Activated CD8-positive, alpha-beta memory T cell treated with anti-CD3 and anti-CD28 coated beads, Interleukin-2, amount 10 ng/mL, durations not matched to agents 7 days and 5 days (primary cell): ENCODE measurements at regions not wholly inside any gene's neighbourhood (a gene's known extent, or its start where the extent isn't known, plus 50 kb on each side); places are given as distances from the start of the nearest gene placed in this dataset.

Experiments
- ATAC-seq: fragments of 150-1000 bp; cut with Tn5 transposase; one replicate; pipeline ENCODE4 v1.10.0; 2021; ENCODE audit warnings: moderate library complexity
- CTCF ChIA-PET: fragments of 350-600 bp; sonication (Branson Sonifier 250); formaldehyde crosslinking; loops from one replicate; lab custom pipeline; 2021; ENCODE audit warnings: antibody characterized with exemption; lab: Charles Lee
- DNase-seq: peaks from one replicate; pipeline ENCODE4 v3.0.0-alpha.2; 2020
- H3K27ac Mint-ChIP-seq: one replicate; pipeline ENCODE4 v1.8.0; 2021; ENCODE audit warnings: mild to moderate bottlenecking, mixed read lengths
- H3K27me3 Mint-ChIP-seq: one replicate; pipeline ENCODE4 v1.8.0; 2021; ENCODE audit warnings: mixed read lengths
- H3K36me3 Mint-ChIP-seq: one replicate; pipeline ENCODE4 v1.8.0; 2021; ENCODE audit warnings: mild to moderate bottlenecking, mixed read lengths
- H3K4me1 Mint-ChIP-seq: one replicate; pipeline ENCODE4 v1.8.0; 2021; ENCODE audit warnings: mixed read lengths
- H3K4me3 Mint-ChIP-seq: one replicate; pipeline ENCODE4 v1.8.0; 2021; ENCODE audit warnings: mild to moderate bottlenecking, moderate library complexity, mixed read lengths
- H3K9me3 Mint-ChIP-seq: one replicate; pipeline ENCODE4 v1.8.0; 2022; ENCODE audit warnings: low read depth, mixed read lengths

DNA sequence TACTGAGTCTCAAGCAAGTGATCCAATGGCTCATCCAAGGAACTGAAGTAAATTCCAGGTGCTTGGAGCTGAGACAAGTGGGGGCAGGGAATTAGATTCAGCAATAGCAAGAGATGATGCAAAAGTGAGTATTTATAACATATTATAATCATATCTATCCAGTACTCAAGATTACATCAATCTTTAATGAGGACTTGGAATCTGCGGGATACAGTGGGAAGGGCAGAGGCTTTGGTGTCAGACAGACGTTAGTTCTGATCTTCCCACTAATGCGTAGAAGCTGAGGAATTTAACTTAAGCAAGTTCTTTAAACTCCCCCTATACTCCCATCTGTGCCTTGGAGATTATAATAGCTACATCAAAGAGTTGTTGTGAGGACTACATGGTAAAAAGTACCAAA lies 143.4 kb upstream of the NWD2 start:
- H3K4me3 Mint-ChIP-seq, result no peak overlapping the region
- no peaks in the 10 kb centered on the region for H3K9me3 Mint-ChIP-seq
- no peaks in the 10 kb centered on the region for H3K4me1 Mint-ChIP-seq
- ATAC-seq, result no peak
- no peaks in the 10 kb centered on the region for H3K36me3 Mint-ChIP-seq
- no peaks in the 10 kb centered on the region for H3K27me3 Mint-ChIP-seq
- CTCF ChIA-PET, result no interaction called here
- DNase-seq, result no peak
- no peak overlapping the region for H3K27ac Mint-ChIP-seq

DNA sequence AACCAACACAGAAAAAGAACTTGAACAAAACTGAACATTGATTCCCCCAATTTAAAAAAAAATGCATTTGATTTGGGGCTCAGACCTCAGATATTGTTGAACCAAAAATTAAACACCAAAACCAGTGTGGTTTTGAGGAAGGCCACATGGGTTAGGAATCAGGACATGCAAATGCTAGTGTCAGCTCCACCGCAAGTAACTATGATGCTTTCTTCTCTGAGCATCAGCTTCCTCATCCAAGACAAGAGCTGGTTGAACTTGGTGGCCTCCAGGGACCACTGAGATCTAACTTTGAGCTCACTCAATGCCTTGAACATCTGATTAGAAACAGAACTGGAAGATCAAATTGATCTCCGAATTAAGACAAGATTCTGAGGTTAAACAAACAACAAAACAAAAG lies 142.9 kb upstream of the NWD2 start:
- no peaks in the 10 kb centered on the region for H3K36me3 Mint-ChIP-seq
- no peak overlapping the region for H3K4me3 Mint-ChIP-seq
- no peak for ATAC-seq
- H3K4me1 Mint-ChIP-seq, result no peaks in the 10 kb centered on the region
- no peaks in the 10 kb centered on the region for H3K9me3 Mint-ChIP-seq
- CTCF ChIA-PET, result no interaction called here
- H3K27ac Mint-ChIP-seq, result no peak overlapping the region
- DNase-seq, result no peak
- H3K27me3 Mint-ChIP-seq, result no peaks in the 10 kb centered on the region

DNA sequence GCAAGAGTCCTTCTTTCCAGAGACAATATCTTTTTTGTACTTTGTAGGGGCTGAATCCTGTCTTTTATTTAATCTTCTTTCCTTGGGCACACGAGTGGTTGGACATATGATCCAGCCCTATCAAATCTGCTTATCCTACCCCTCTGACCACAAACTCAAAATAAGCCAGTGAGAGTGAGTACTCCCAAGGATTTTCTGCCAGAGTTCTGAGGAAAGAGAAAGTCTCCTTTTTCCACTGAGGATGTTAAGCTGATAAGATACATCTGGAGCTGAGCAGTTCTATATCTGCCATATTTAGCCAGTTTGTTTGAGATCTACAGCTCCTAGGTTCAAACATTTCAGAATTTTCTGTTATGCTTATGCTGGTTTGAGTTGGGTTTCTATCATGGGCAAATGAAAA lies 134.8 kb upstream of the NWD2 start:
- Mint-ChIP-seq H3K36me3 (no peaks in the 10 kb centered on the region), H3K4me1 (no peaks in the 10 kb centered on the region), H3K4me3 (no peak overlapping the region), H3K27ac (no peak overlapping the region), H3K9me3 (peaks cover under 1% of the 10 kb centered on the region), H3K27me3 (no peaks in the 10 kb centered on the region)
- CTCF ChIA-PET, result no interaction called here
- no peak for DNase-seq
- ATAC-seq, result no peak

GRCh38 chr4:37124800-37125199 lies 119.7 kb upstream of the NWD2 start:
- H3K4me1 Mint-ChIP-seq, result no peaks in the 10 kb centered on the region
- DNase-seq (no peak), ATAC-seq (no peak)
- H3K4me3 Mint-ChIP-seq, result no peak overlapping the region
- H3K27me3 Mint-ChIP-seq, result no peaks in the 10 kb centered on the region
- CTCF ChIA-PET, result interaction anchor here (1.6 kb wide), 1 partner anchor 287 kb away, joined by 3 read pairs; no protein-coding TSS in a partner anchor
- no peak overlapping the region for H3K27ac Mint-ChIP-seq
- peaks cover 2% of the 10 kb centered on the region for H3K9me3 Mint-ChIP-seq
- no peaks in the 10 kb centered on the region for H3K36me3 Mint-ChIP-seq

GRCh38 chr4:37126051-37126450 lies 118.5 kb upstream of the NWD2 start:
- ATAC-seq (no peak), DNase-seq (no peak)
- H3K9me3 Mint-ChIP-seq, result peaks cover 2% of the 10 kb centered on the region
- H3K27me3 Mint-ChIP-seq, result no peaks in the 10 kb centered on the region
- H3K4me1 Mint-ChIP-seq, result no peaks in the 10 kb centered on the region
- H3K4me3 Mint-ChIP-seq, result no peak overlapping the region
- no peak overlapping the region for H3K27ac Mint-ChIP-seq
- CTCF ChIA-PET, result no interaction called here
- no peaks in the 10 kb centered on the region for H3K36me3 Mint-ChIP-seq

DNA sequence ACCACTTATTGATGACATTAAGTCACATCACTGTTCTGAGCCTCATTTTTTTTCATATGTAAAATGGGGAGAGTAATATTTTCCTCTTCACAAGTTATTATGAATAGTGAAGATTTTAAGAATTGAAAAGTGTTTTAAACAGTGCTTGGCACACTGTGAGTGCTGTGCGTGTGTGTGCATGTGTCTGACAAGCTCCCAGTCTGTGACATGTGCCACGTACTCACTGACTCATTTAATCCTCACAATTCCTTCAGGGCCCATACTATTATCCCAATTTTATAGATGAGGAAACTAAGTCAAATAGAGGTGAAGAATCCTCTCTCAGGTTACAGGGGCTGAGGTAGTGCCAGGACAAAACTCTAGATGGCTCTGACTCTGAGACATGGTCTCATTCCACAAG lies 114.1 kb upstream of the NWD2 start:
- Mint-ChIP-seq H3K27ac (no peak overlapping the region), H3K4me1 (no peaks in the 10 kb centered on the region), H3K36me3 (no peaks in the 10 kb centered on the region), H3K4me3 (no peak overlapping the region), H3K9me3 (no peaks in the 10 kb centered on the region), H3K27me3 (no peaks in the 10 kb centered on the region)
- no peak for DNase-seq
- CTCF ChIA-PET, result no interaction called here
- no peak for ATAC-seq

DNA sequence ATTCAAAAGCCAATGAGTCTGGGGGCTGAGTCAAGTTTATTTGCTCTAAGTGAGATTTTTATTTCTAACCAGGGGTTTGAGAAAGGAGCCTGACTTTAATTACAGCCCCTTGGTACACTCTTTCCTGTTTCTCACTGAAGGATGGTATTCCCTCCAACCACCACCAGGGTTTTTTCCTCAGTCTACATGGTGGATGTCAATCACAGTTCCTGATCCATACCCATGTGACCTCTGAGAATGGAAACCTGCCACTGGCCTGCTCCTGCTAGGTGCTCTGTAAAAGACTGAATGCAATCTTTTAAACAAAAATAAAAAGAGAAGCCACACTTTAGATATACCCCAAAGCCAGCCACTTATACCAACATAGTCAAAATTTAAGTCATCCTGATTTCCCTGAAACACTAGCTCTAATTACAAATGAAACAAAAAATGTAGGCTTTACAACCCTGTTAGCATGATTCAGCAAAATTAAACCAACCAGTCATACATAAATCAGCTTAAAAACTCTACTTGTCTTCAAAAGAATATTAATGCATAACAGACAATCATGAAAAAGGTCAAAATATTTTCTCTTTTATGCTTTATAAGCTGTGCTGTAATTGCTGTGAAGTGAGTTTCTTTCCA lies 112.1 kb upstream of the NWD2 start:
- no peak overlapping the region for H3K27ac Mint-ChIP-seq
- no peaks in the 10 kb centered on the region for H3K4me1 Mint-ChIP-seq
- no peaks in the 10 kb centered on the region for H3K27me3 Mint-ChIP-seq
- CTCF ChIA-PET, result interaction anchor here (1.1 kb wide), 1 partner anchor 11 kb away, joined by 3 read pairs; no protein-coding TSS in a partner anchor
- DNase-seq (no peak), ATAC-seq (no peak)
- no peaks in the 10 kb centered on the region for H3K36me3 Mint-ChIP-seq
- no peak overlapping the region for H3K4me3 Mint-ChIP-seq
- H3K9me3 Mint-ChIP-seq, result no peaks in the 10 kb centered on the region

DNA sequence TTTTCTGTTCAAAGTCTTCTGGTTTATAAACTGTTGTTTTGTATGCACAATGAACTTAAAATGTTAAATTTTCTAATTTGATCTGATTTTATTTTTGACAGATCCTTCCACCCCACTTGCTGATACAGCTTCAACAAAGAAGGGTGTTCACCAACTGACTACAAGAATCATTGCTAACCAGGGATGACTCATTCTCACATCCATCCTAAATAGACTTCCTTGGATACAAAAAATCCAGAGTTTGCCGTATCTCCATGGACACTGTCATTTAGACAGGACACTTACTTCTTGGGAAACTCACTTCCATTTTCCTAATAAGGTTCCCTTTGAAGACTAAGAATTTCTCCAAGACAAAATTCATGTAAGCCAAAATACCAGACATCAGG lies 111.6 kb upstream of the NWD2 start:
- H3K9me3 Mint-ChIP-seq, result no peaks in the 10 kb centered on the region
- ATAC-seq (no peak), DNase-seq (no peak)
- no peak overlapping the region for H3K27ac Mint-ChIP-seq
- H3K4me3 Mint-ChIP-seq, result no peak overlapping the region
- CTCF ChIA-PET, result interaction anchor here (1.1 kb wide), 1 partner anchor 10 kb away, joined by 3 read pairs; no protein-coding TSS in a partner anchor
- no peaks in the 10 kb centered on the region for H3K27me3 Mint-ChIP-seq
- H3K36me3 Mint-ChIP-seq, result no peaks in the 10 kb centered on the region
- H3K4me1 Mint-ChIP-seq, result no peaks in the 10 kb centered on the region

DNA sequence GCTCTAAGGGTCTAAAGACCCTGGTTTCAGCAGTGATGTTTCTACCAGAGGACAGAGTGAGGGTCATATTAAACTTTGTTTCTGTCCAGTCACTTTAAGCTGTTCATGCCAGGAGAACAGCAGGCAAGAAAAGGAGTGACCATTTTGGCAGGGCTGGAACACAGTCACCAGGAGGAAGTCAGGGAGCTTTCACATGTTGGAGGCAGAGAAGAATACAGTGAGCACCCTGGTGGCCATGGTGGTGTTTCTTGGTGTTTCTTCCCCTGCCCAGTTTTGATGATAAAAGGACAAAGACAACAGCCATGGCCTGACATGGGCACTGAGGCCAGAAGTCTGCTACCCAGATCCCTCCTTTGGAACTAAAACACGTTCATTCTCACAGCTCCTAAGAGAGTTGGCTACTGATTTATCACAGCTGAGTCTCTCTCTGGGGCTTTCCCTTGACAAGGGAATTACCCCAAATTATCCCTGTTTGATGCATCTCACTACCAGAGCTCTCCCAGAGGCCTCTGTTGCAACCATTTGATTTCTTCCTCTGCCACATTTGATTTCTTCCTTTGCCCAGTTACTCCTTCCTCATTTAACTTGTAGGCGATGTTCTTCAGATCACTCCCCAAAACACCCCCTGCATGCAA lies 106.4 kb upstream of the NWD2 start:
- ATAC-seq, result no peak
- CTCF ChIA-PET, result no interaction called here
- H3K4me3 Mint-ChIP-seq, result no peak overlapping the region

GRCh38 chr4:37138789-37139188 lies 105.8 kb upstream of the NWD2 start:
- no peaks in the 10 kb centered on the region for H3K27me3 Mint-ChIP-seq
- ATAC-seq, result no peak
- CTCF ChIA-PET, result no interaction called here
- no peaks in the 10 kb centered on the region for H3K4me1 Mint-ChIP-seq
- no peaks in the 10 kb centered on the region for H3K9me3 Mint-ChIP-seq
- H3K36me3 Mint-ChIP-seq, result no peaks in the 10 kb centered on the region
- DNase-seq, result no peak
- H3K4me3 Mint-ChIP-seq, result no peak overlapping the region
- H3K27ac Mint-ChIP-seq, result no peak overlapping the region

More for the DNA sequence above, 106.4 kb upstream of the NWD2 start:
- DNase-seq, result no peak
- Mint-ChIP-seq H3K9me3 (no peaks in the 10 kb centered on the region), H3K27ac (no peak overlapping the region), H3K27me3 (no peaks in the 10 kb centered on the region), H3K36me3 (no peaks in the 10 kb centered on the region), H3K4me1 (no peaks in the 10 kb centered on the region)

DNA sequence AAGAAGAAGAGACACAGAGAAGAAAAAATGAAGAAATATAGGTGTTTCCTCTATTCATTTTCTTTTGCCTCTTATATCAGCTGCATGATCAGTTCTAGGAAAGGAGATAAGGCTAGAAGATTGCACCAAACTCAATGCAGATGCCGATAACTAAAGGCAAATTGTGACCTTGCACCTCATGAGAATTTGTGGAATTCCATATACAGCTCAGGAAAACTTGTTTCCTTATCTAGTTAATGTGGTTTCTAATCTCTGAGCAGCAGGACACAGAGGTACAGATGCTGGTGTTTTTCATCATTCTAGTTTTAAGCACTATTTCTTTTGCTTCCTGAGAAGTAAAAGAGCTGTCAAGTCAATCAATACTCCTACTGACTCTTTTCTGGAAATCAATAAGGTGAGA lies 104.6 kb upstream of the NWD2 start:
- no peak for DNase-seq
- Mint-ChIP-seq H3K36me3 (no peaks in the 10 kb centered on the region), H3K4me3 (no peak overlapping the region), H3K27ac (no peak overlapping the region), H3K27me3 (no peaks in the 10 kb centered on the region), H3K4me1 (no peaks in the 10 kb centered on the region), H3K9me3 (no peaks in the 10 kb centered on the region)
- no peak for ATAC-seq
- CTCF ChIA-PET, result no interaction called here

DNA sequence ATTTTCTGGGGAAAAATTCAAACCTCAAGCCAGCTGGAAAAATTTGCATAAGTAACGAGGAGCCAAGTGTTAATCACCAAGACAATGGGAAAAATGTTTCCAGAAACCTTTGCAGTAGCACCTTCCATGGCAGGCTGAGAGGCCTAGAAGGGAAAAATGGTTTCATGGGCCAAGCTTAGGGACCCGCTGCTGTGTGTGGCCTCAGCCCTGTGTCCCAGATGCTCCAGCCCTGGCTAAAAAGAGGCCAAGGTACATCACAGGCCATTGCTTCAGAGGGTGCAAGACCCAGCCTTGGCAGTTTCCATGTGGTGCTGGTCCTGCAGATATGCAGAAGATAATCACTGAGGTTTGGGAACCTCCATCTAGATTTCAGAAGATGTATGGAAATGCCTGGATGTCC lies 98.3 kb upstream of the NWD2 start:
- no peak overlapping the region for H3K27ac Mint-ChIP-seq
- H3K36me3 Mint-ChIP-seq, result no peaks in the 10 kb centered on the region
- ATAC-seq, result no peak
- DNase-seq, result no peak
- CTCF ChIA-PET, result no interaction called here
- no peak overlapping the region for H3K4me3 Mint-ChIP-seq
- no peaks in the 10 kb centered on the region for H3K27me3 Mint-ChIP-seq
- H3K9me3 Mint-ChIP-seq, result no peaks in the 10 kb centered on the region
- no peaks in the 10 kb centered on the region for H3K4me1 Mint-ChIP-seq

DNA sequence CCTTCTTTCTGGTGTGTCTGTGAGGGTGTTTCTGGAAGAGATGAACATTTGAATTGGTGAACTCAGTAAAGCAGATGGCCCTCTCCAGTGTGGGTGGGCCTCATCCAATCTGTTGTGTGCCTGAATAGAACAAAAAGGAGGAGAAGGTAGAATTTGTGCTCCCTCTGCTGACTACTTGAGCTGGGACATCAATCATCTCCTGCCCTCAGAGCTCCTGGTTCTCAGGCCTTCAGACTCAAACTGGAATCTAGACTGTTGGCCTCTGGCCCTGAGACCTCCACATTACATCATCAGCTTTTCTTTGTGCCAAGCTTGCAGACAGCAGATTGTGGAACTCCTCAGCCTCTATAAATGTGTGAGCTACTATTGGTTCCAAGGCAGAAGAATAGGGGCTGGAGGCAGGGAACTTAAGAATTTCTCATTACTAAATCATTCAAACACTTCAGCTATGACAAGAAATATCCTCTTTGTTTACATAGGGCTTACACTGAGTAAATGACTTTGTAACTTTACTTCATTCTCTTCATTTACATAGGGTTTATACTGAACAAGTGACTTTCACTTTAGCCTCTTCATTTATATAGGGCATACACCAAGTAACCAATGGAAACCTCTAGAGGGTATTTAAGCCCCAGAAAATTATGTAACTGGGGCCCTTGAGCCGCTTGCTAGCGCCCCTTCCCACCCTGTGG lies 86.9 kb upstream of the NWD2 start:
- Mint-ChIP-seq H3K27me3 (no peaks in the 10 kb centered on the region), H3K4me1 (no peaks in the 10 kb centered on the region), H3K9me3 (peaks cover 2% of the 10 kb centered on the region), H3K4me3 (no peak overlapping the region), H3K36me3 (no peaks in the 10 kb centered on the region), H3K27ac (no peak overlapping the region)
- DNase-seq, result no peak
- CTCF ChIA-PET, result no interaction called here
- no peak for ATAC-seq

- H3K4me1 Mint-ChIP-seq, result no peaks in the 10 kb centered on the region
- H3K27me3 Mint-ChIP-seq, result no peaks in the 10 kb centered on the region
- CTCF ChIA-PET, result no interaction called here
- ATAC-seq, result no peak
- no peaks in the 10 kb centered on the region for H3K9me3 Mint-ChIP-seq
- H3K36me3 Mint-ChIP-seq, result no peaks in the 10 kb centered on the region
- H3K4me3 Mint-ChIP-seq, result no peak overlapping the region
- DNase-seq, result no peak
- H3K27ac Mint-ChIP-seq, result no peak overlapping the region
Observed at GRCh38 chr4:37160653-37161052, 83.9 kb upstream of the NWD2 start.
